Stimulated activated CD4-positive, alpha-beta T cell treated with anti-CD3 and anti-CD28 coated beads, Interleukin-1b, Interleukin-23, amount 100 ng/mL, for 4 hours (primary cell): ENCODE measurements at regions not wholly inside any gene's neighbourhood (a gene's known extent, or its start where the extent isn't known, plus 50 kb on each side); places are given as distances from the start of the nearest gene placed in this dataset.

Experiments
- DNase-seq, 2 donors: peaks; one replicate each; pipeline ENCODE4 v3.0.0-alpha.2; 2020; ENCODE audit warnings: low read depth in 2 of 2

- DNase-seq: no peak
Observed at GRCh38 chr3:187973977-187974870, 179.7 kb upstream of the LPP start.

- no peak for DNase-seq
Observed at GRCh38 chr3:187974871-187975271, 179.1 kb upstream of the LPP start.

GRCh38 chr3:187975561-187976364 lies 178.2 kb upstream of the LPP start:
- DNase-seq: no peak

GRCh38 chr3:187976365-187976900 lies 177.5 kb upstream of the LPP start:
- peak in 1 of 2 donors; percentile 17 for DNase-seq

- no peak for DNase-seq
Observed at GRCh38 chr3:187977659-187978058, 176.3 kb upstream of the LPP start.

GRCh38 chr3:187978433-187979011 lies 175.4 kb upstream of the LPP start:
- DNase-seq: no peak

GRCh38 chr3:187979564-187979963 lies 174.4 kb upstream of the LPP start:
- no peak for DNase-seq

- no peak for DNase-seq
Observed at GRCh38 chr3:187980861-187981260, 173.1 kb upstream of the LPP start.

- DNase-seq: no peak
Observed at GRCh38 chr3:187982142-187982541, 171.8 kb upstream of the LPP start.

- no peak for DNase-seq
Observed at GRCh38 chr3:187983484-187984124, 170.4 kb upstream of the LPP start.

- no peak for DNase-seq
Observed at GRCh38 chr3:187985647-187986046, 168.3 kb upstream of the LPP start.

- peak; percentile 19 to 40 for DNase-seq
Observed at GRCh38 chr3:187986514-187986934, 167.4 kb upstream of the LPP start.

GRCh38 chr3:187987187-187987586 lies 166.8 kb upstream of the LPP start:
- DNase-seq: no peak

GRCh38 chr3:187987924-187988323 lies 166.0 kb upstream of the LPP start:
- DNase-seq: peak; percentile 21 to 49

GRCh38 chr3:187989575-187990153 lies 164.3 kb upstream of the LPP start:
- DNase-seq: no peak

- no peak for DNase-seq
Observed at GRCh38 chr3:187992609-187993008, 161.3 kb upstream of the LPP start.

- no peak for DNase-seq
Observed at GRCh38 chr3:187994221-187995042, 159.5 kb upstream of the LPP start.

- no peak for DNase-seq
Observed at GRCh38 chr3:187995043-187995400, 158.9 kb upstream of the LPP start.

- DNase-seq: no peak
Observed at GRCh38 chr3:187995667-187996066, 158.3 kb upstream of the LPP start.

- DNase-seq: no peak
Observed at GRCh38 chr3:187996609-187997008, 157.3 kb upstream of the LPP start.
